HepG2 (cell line): ENCODE measurements at regions not wholly inside any gene's neighbourhood (a gene's known extent, or its start where the extent isn't known, plus 50 kb on each side); places are given as distances from the start of the nearest gene placed in this dataset.

Experiments used
- ATAC-seq: fragments of 200-7000 bp; cut with Tn5 transposase; 3 replicates; pipeline ENCODE4 v1.9.1; 2020; ENCODE audit warnings: mild to moderate bottlenecking, moderate library complexity
- BruUV-seq: library from RNA; stranded (reverse); fragments of 400-500 nt; replicated peaks from 2 replicates; lab custom pipeline; 2021; lab: Mats Ljungman, UMichigan
- CTCF ChIA-PET: fragments of 300-600 bp; formaldehyde crosslinking; extraction: SDS; loops from one replicate; lab custom pipeline; 2021; ENCODE audit warnings: low total read pairs, inconsistent platforms, low intra/inter-chr PET ratio; lab: Yijun Ruan, JAX
- POLR2A ChIA-PET: fragments of 350-600 bp; sonication (Branson Sonifier 250); formaldehyde crosslinking; loops from one replicate; lab custom pipeline; 2020; ENCODE audit warnings: antibody characterized with exemption, inconsistent platforms; lab: Yijun Ruan, JAX
- DNase-seq: peaks from one replicate; pipeline ENCODE4 v3.0.0-alpha.2; 2015; ENCODE audit warnings: low spot score
- FAIRE-seq: peaks from 3 replicates; lab custom pipeline; 2011; peaks lifted over from hg19 to GRCh38; lab: Jason Lieb, UNC
- H2AFZ ChIP-seq: one replicate; pipeline ENCODE4 v1.6.1; 2011; ENCODE audit warnings: low read length, inconsistent platforms
- H3K27ac ChIP-seq: fragments of 300-600 bp; 3 replicates; pipeline ENCODE4 v1.8.0; 2011; ENCODE audit warnings: mixed run types, mild to moderate bottlenecking, mixed read lengths, low read length, inconsistent platforms; ENCODE audit not compliant: insufficient read depth; ENCODE audit errors: extremely low read length
- H3K27me3 ChIP-seq, 2 experiments: fragments of 200-600 bp in 1 of 2; 2 replicates in 1 of 2; 3 replicates in 1 of 2; pipeline versions ENCODE4 v1.6.0 to v1.8.0; 2011; ENCODE audit warnings: low read length in 2 of 2, mild to moderate bottlenecking in 2 of 2, moderate library complexity in 2 of 2, inconsistent platforms in 1 of 2; ENCODE audit not compliant: insufficient read depth in 2 of 2, control insufficient read depth in 1 of 2
- H3K36me3 ChIP-seq, 2 experiments: fragments of 200-600 bp in 1 of 2; replicated peaks in 1 of 2; 2 replicates in 1 of 2; 3 replicates in 1 of 2; pipeline versions ENCODE4 v1.5.1 to v1.8.0; 2011; ENCODE audit warnings: low read length in 2 of 2, inconsistent platforms in 1 of 2; ENCODE audit not compliant: insufficient read depth in 2 of 2, control insufficient read depth in 1 of 2
- H3K4me1 ChIP-seq: 2 replicates; pipeline ENCODE4 v1.5.1; 2012; ENCODE audit warnings: low read length, inconsistent platforms; ENCODE audit not compliant: insufficient read depth
- H3K4me2 ChIP-seq: 2 replicates; pipeline ENCODE4 v1.6.0; 2011; ENCODE audit warnings: low read depth, low read length, inconsistent platforms
- H3K4me3 ChIP-seq, 3 experiments: fragments of 200-600 bp in 1 of 3; sonication (generic), shearing (Covaris generic) in 1 of 3; replicated peaks in 1 of 3; 2 replicates each; pipeline ENCODE4 v1.5.1; 2011 to 2016; ENCODE audit warnings: low read length in 3 of 3, inconsistent platforms in 2 of 3, low read depth in 2 of 3, mild to moderate bottlenecking in 2 of 3, control low read depth in 1 of 3, mixed read lengths in 1 of 3; ENCODE audit not compliant: insufficient read depth in 1 of 3
- H3K79me2 ChIP-seq: one replicate; pipeline ENCODE4 v1.6.1; 2011; ENCODE audit warnings: low read length, inconsistent platforms; ENCODE audit not compliant: insufficient read depth
- H3K9ac ChIP-seq: 2 replicates; pipeline ENCODE4 v1.6.0; 2011; ENCODE audit warnings: mild to moderate bottlenecking, low read depth, low read length, inconsistent platforms; ENCODE audit not compliant: insufficient read depth
- H3K9me3 ChIP-seq: 2 replicates; pipeline ENCODE4 v1.5.1; 2012; ENCODE audit warnings: mild to moderate bottlenecking, low read length
- H4K20me1 ChIP-seq: 2 replicates; pipeline ENCODE4 v1.6.0; 2011; ENCODE audit warnings: inconsistent platforms, mild to moderate bottlenecking, low read length, moderate library complexity; ENCODE audit not compliant: insufficient read depth
- ERF ChIP-seq: IDR thresholded peaks from 2 replicates; pipeline ENCODE4 v1.6.1; 2018; ENCODE audit warnings: missing biosample characterization, missing genetic modification reagents
- PHF21A ChIP-seq: sonication (generic); formaldehyde crosslinking; IDR thresholded peaks from 2 replicates; pipeline ENCODE4 v1.5.0; 2020; ENCODE audit warnings: mild to moderate bottlenecking, missing genetic modification reagents
- TAF1 ChIP-seq: sonication (generic); formaldehyde crosslinking; IDR thresholded peaks from 2 replicates; pipeline ENCODE4 v1.4.0; 2020; ENCODE audit warnings: missing genetic modification reagents
- ZBTB38 ChIP-seq: sonication (generic); formaldehyde crosslinking; IDR thresholded peaks from 2 replicates; pipeline ENCODE4 v1.5.1; 2020; ENCODE audit warnings: mild to moderate bottlenecking, missing genetic modification reagents
- ZNF562 ChIP-seq: sonication (generic); formaldehyde crosslinking; IDR thresholded peaks from 2 replicates; pipeline ENCODE4 v1.8.0; 2022; ENCODE audit warnings: missing genetic modification reagents, borderline replicate concordance
- WGBS: methylation state at CpG from one replicate; pipeline ENCODE4 v1.1.6; 2017; ENCODE audit warnings: low lambda C conversion rate; 5-methylcytosine and 5-hydroxymethylcytosine counted together
- in situ Hi-C: cut with HindIII; loops from 2 replicates; pipeline ENCODE4 v1.10.0; 2017; ENCODE audit warnings: low pct_unique_long_range_greater_than_20kb; ENCODE audit not compliant: extremely low pct_ligation_motif_present
- intact Hi-C: fragments of 100-400 bp; cut with micrococcal nuclease; formaldehyde crosslinking; loops from one replicate; pipeline ENCODE4 v1.10.0; 2022; ENCODE audit not compliant: unreplicated experiment
- TF ChIP-seq, protein P1 (sequence below): sonication (generic); formaldehyde crosslinking; IDR thresholded peaks from 2 replicates; pipeline ENCODE4 v1.4.0; 2020; ENCODE audit warnings: missing genetic modification reagents
- TF ChIP-seq, protein P2 (sequence below): sonication (generic); formaldehyde crosslinking; IDR thresholded peaks from 2 replicates; pipeline ENCODE4 v1.4.0; 2020; ENCODE audit warnings: mild to moderate bottlenecking, missing genetic modification reagents, borderline replicate concordance

DNA sequence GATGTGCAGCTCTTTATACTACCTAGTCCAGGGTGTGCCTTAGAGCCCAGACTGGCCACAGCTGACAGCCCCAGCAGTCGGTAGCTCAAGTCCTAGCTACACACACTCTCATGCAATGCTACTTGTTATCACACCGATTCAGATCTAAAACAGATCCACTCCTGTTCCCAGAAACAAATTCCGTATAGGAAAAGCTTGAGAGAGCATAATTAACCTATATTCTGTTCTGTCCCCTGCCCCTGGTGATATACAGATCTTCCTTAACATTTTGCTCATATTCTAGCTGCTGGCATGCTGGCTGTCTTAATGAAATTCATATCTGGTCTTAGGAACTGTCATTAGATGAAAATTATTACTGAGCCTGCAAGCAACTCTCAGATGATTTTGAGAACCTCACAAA is 204.3 kb downstream of the SOX2 start (continued):
- TF ChIP-seq, protein P1, sequence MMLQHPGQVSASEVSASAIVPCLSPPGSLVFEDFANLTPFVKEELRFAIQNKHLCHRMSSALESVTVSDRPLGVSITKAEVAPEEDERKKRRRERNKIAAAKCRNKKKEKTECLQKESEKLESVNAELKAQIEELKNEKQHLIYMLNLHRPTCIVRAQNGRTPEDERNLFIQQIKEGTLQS (CRISPR knock-in tag) = no peak
- TF ChIP-seq ZNF562 = no peak
- TF ChIP-seq, protein P2, sequence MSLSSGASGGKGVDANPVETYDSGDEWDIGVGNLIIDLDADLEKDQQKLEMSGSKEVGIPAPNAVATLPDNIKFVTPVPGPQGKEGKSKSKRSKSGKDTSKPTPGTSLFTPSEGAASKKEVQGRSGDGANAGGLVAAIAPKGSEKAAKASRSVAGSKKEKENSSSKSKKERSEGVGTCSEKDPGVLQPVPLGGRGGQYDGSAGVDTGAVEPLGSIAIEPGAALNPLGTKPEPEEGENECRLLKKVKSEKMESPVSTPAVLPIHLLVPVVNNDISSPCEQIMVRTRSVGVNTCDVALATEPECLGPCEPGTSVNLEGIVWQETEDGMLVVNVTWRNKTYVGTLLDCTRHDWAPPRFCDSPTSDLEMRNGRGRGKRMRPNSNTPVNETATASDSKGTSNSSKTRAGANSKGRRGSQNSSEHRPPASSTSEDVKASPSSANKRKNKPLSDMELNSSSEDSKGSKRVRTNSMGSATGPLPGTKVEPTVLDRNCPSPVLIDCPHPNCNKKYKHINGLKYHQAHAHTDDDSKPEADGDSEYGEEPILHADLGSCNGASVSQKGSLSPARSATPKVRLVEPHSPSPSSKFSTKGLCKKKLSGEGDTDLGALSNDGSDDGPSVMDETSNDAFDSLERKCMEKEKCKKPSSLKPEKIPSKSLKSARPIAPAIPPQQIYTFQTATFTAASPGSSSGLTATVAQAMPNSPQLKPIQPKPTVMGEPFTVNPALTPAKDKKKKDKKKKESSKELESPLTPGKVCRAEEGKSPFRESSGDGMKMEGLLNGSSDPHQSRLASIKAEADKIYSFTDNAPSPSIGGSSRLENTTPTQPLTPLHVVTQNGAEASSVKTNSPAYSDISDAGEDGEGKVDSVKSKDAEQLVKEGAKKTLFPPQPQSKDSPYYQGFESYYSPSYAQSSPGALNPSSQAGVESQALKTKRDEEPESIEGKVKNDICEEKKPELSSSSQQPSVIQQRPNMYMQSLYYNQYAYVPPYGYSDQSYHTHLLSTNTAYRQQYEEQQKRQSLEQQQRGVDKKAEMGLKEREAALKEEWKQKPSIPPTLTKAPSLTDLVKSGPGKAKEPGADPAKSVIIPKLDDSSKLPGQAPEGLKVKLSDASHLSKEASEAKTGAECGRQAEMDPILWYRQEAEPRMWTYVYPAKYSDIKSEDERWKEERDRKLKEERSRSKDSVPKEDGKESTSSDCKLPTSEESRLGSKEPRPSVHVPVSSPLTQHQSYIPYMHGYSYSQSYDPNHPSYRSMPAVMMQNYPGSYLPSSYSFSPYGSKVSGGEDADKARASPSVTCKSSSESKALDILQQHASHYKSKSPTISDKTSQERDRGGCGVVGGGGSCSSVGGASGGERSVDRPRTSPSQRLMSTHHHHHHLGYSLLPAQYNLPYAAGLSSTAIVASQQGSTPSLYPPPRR (CRISPR knock-in tag) = no peak

DNA sequence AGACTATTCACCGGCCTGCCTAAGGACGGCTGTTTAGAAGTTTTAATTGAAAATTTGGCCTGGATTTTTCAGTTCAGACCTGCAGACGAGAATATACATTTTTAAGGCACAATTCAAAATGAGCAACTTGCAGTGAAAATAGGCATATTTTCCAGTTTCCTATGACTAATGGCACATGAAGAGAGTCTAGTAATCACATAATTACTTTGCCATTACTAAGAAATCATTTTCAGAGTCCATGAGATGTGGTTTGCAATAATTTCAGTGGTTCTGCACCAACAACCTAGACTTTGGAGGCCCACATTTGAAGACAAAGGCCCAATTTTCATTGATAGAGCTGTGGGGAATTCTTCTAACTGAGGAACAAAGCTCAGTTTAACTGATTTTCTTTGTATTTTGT is 205.3 kb downstream of the SOX2 start:
- in situ Hi-C loops (no loop called here), intact Hi-C loops (no loop called here)
- WGBS = 41% methylated on average over 3 of the region's 3 CpGs
- BruUV-seq = no TSS peak
- H3K4me2 ChIP-seq = no peak overlapping the region
- H3K9ac ChIP-seq = no peak overlapping the region
- H3K4me1 ChIP-seq = no peaks in the 10 kb centered on the region
- ATAC-seq (no peak), FAIRE-seq (no peak), DNase-seq (no peak)
- ChIA-PET POLR2A (no interaction called here), CTCF (no interaction called here)
- H3K27me3 ChIP-seq = no peaks in the 10 kb centered on the region; a peak in 1 of 5 replicates
- no peak overlapping the region for H2AFZ ChIP-seq
- no peaks in the 10 kb centered on the region for H3K79me2 ChIP-seq
- no peaks in the 10 kb centered on the region for H3K36me3 ChIP-seq
- H3K4me3 ChIP-seq = no peak overlapping the region
- H3K9me3 ChIP-seq = no peaks in the 10 kb centered on the region
- no peak overlapping the region for H3K27ac ChIP-seq
- TF ChIP-seq TAF1 (no peak), ERF (CRISPR knock-in tag) (no peak), ZBTB38 (CRISPR knock-in tag) (no peak), PHF21A (no peak)
- H4K20me1 ChIP-seq = no peaks in the 10 kb centered on the region
